NCI-H748 (cell line): ENCODE measurements at regions not wholly inside any gene's neighbourhood (a gene's known extent, or its start where the extent isn't known, plus 50 kb on each side); places are given as distances from the start of the nearest gene placed in this dataset.

Experiments used
- DNase-seq: peaks from one replicate; lab custom pipeline; 2025; ENCODE audit not compliant: unreplicated experiment; lab: John Stamatoyannopoulos, UW

GRCh38 chr2:198259496-198259895 is 455.1 kb downstream of the PLCL1 start:
- DNase-seq: no peak

GRCh38 chr2:198254536-198255090 is 450.2 kb downstream of the PLCL1 start:
- no peak for DNase-seq

- DNase-seq: no peak
Observed at GRCh38 chr2:198253995-198254394, 449.6 kb downstream of the PLCL1 start.

- no peak for DNase-seq
Observed at GRCh38 chr2:198252472-198252871, 448.1 kb downstream of the PLCL1 start.

GRCh38 chr2:198242093-198242492 is 437.7 kb downstream of the PLCL1 start:
- no peak for DNase-seq

- DNase-seq: no peak
Observed at GRCh38 chr2:198238429-198238828, 434.0 kb downstream of the PLCL1 start.

GRCh38 chr2:198236338-198236737 is 431.9 kb downstream of the PLCL1 start:
- DNase-seq: no peak

GRCh38 chr2:198232281-198232680 is 427.9 kb downstream of the PLCL1 start:
- DNase-seq: no peak

- no peak for DNase-seq
Observed at GRCh38 chr2:198231562-198231961, 427.2 kb downstream of the PLCL1 start.

GRCh38 chr2:198220763-198221610 is 416.6 kb downstream of the PLCL1 start:
- DNase-seq: no peak

- no peak for DNase-seq
Observed at GRCh38 chr2:198219292-198219691, 414.9 kb downstream of the PLCL1 start.

GRCh38 chr2:198214114-198214596 is 409.8 kb downstream of the PLCL1 start:
- DNase-seq: no peak

- DNase-seq: no peak
Observed at GRCh38 chr2:198213253-198213652, 408.9 kb downstream of the PLCL1 start.

GRCh38 chr2:198211706-198212105 is 407.3 kb downstream of the PLCL1 start:
- no peak for DNase-seq

- no peak for DNase-seq
Observed at GRCh38 chr2:198203336-198204069, 399.1 kb downstream of the PLCL1 start.
